Mesothelial cell of epicardium (in vitro differentiated cells): ENCODE measurements at regions not wholly inside any gene's neighbourhood (a gene's known extent, or its start where the extent isn't known, plus 50 kb on each side); places are given as distances from the start of the nearest gene placed in this dataset.
A peak's percentile ranks its signal among the peaks of the same experiment; 100 is the strongest.
"Not testable (repeated sequence)": the region's sequence is repeated elsewhere in the genome, so short reads cannot be mapped to it uniquely, and the experiment has no call there.

ENCODE experiments used
- DNase-seq, 2 experiments: peaks; one replicate each; pipeline ENCODE4 v3.0.0; 2021; ENCODE audit warnings: low spot score in 2 of 2; ENCODE audit not compliant: unreplicated experiment in 2 of 2
- H3K27ac Mint-ChIP-seq: 2 replicates; pipeline ENCODE4 v1.8.0; 2021; ENCODE audit warnings: mixed read lengths
- H3K27me3 Mint-ChIP-seq: 2 replicates; pipeline ENCODE4 v1.8.0; 2021; ENCODE audit warnings: low read depth, mixed read lengths
- H3K36me3 Mint-ChIP-seq: 2 replicates; pipeline ENCODE4 v1.8.0; 2021; ENCODE audit warnings: mixed read lengths
- H3K4me1 Mint-ChIP-seq: 2 replicates; pipeline ENCODE4 v1.8.0; 2021; ENCODE audit warnings: mixed read lengths
- H3K4me3 Mint-ChIP-seq: 2 replicates; pipeline ENCODE4 v1.8.0; 2021; ENCODE audit warnings: mild to moderate bottlenecking, moderate library complexity, mixed read lengths
- H3K9me3 Mint-ChIP-seq: 2 replicates; pipeline ENCODE4 v1.8.0; 2021; ENCODE audit warnings: mixed read lengths

- H3K36me3 Mint-ChIP-seq, H3K9me3 Mint-ChIP-seq, DNase-seq: not testable (repeated sequence)
These were observed 108.9 kb upstream of the GPR39 start for GRCh38 chr2:132307613-132308198.

GRCh38 chr2:132309203-132309602 lies 107.4 kb upstream of the GPR39 start:
- not testable (repeated sequence) for H3K27me3 Mint-ChIP-seq, H3K9me3 Mint-ChIP-seq, H3K4me3 Mint-ChIP-seq, H3K4me1 Mint-ChIP-seq, H3K36me3 Mint-ChIP-seq, DNase-seq, H3K27ac Mint-ChIP-seq

More at GRCh38 chr2:132307613-132308198, 108.9 kb upstream of the GPR39 start:
- not testable (repeated sequence) for H3K27ac Mint-ChIP-seq, H3K27me3 Mint-ChIP-seq, H3K4me3 Mint-ChIP-seq, H3K4me1 Mint-ChIP-seq

- DNase-seq, H3K36me3 Mint-ChIP-seq, H3K27ac Mint-ChIP-seq, H3K4me1 Mint-ChIP-seq, H3K9me3 Mint-ChIP-seq, H3K4me3 Mint-ChIP-seq: not testable (repeated sequence)
- peaks cover 17% of the 10 kb centered on the region for H3K27me3 Mint-ChIP-seq
These were observed 101.1 kb upstream of the GPR39 start for GRCh38 chr2:132315546-132315945.

- H3K9me3 Mint-ChIP-seq, H3K36me3 Mint-ChIP-seq, H3K4me1 Mint-ChIP-seq, DNase-seq, H3K27ac Mint-ChIP-seq, H3K4me3 Mint-ChIP-seq: not testable (repeated sequence)
- H3K27me3 Mint-ChIP-seq = peaks cover 15% of the 10 kb centered on the region
These were observed 99.5 kb upstream of the GPR39 start for GRCh38 chr2:132317026-132317680.

- not testable (repeated sequence) for H3K27ac Mint-ChIP-seq, H3K36me3 Mint-ChIP-seq, H3K4me1 Mint-ChIP-seq, DNase-seq, H3K9me3 Mint-ChIP-seq, H3K4me3 Mint-ChIP-seq
- peaks cover 15% of the 10 kb centered on the region for H3K27me3 Mint-ChIP-seq
These were observed 98.1 kb upstream of the GPR39 start for GRCh38 chr2:132318481-132318880.

GRCh38 chr2:132324005-132324404 lies 92.6 kb upstream of the GPR39 start:
- not testable (repeated sequence) for H3K27ac Mint-ChIP-seq, H3K36me3 Mint-ChIP-seq, H3K9me3 Mint-ChIP-seq, H3K4me1 Mint-ChIP-seq, H3K4me3 Mint-ChIP-seq, H3K27me3 Mint-ChIP-seq, DNase-seq

- H3K27me3 Mint-ChIP-seq, H3K9me3 Mint-ChIP-seq, H3K27ac Mint-ChIP-seq, H3K4me1 Mint-ChIP-seq, H3K4me3 Mint-ChIP-seq, DNase-seq, H3K36me3 Mint-ChIP-seq: not testable (repeated sequence)
These were observed 84.1 kb upstream of the GPR39 start for GRCh38 chr2:132332345-132333033.

- H3K4me3 Mint-ChIP-seq, H3K36me3 Mint-ChIP-seq, H3K9me3 Mint-ChIP-seq, H3K27me3 Mint-ChIP-seq, DNase-seq, H3K27ac Mint-ChIP-seq, H3K4me1 Mint-ChIP-seq: not testable (repeated sequence)
These were observed 79.5 kb upstream of the GPR39 start for GRCh38 chr2:132337135-132337534.

GRCh38 chr2:132337844-132338243 lies 78.8 kb upstream of the GPR39 start:
- H3K27me3 Mint-ChIP-seq, H3K9me3 Mint-ChIP-seq, H3K4me3 Mint-ChIP-seq, DNase-seq, H3K36me3 Mint-ChIP-seq, H3K4me1 Mint-ChIP-seq, H3K27ac Mint-ChIP-seq: not testable (repeated sequence)

- H3K4me1 Mint-ChIP-seq, H3K9me3 Mint-ChIP-seq, H3K36me3 Mint-ChIP-seq: not testable (repeated sequence)
- Mint-ChIP-seq H3K27me3 (peaks cover 15% of the 10 kb centered on the region), H3K4me3 (peak overlapping the region; percentile 80), H3K27ac (peak overlapping the region; percentile 91)
- peak in 1 of 2 experiments; percentile 75 for DNase-seq
These were observed 69.4 kb upstream of the GPR39 start for GRCh38 chr2:132347041-132347780.
